ENCODE measurements at regions not wholly inside any gene's neighbourhood (a gene's known extent, or its start where the extent isn't known, plus 50 kb on each side); places are given as distances from the start of the nearest gene placed in this dataset.

DNA sequence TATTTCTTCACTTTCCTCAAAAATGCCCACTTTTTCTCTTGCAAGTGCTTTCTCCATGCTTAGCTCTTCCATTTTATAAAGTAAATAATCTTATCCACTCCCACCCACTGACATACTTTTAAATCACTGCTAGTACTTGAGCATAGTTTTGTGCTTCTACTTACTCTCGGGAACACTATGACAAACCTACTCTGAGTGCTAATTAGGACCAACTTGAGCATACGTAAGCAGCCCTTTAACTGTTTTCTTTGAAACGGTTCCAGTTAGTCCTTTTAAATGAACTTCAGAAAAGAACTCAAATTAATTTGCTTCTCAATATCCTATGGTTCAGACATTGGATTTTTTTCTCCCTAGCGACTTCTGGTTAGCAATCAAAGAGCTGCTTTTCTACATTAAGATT lies 280.0 kb upstream of the SOX2 start:
- intact Hi-C loops (cut with DNase I) = no loop called here
- H3K27me3 ChIP-seq = no peaks in the 10 kb centered on the region
- ATAC-seq = no peak
- FAIRE-seq = no peak
- no peaks in the 10 kb centered on the region for H3K9me3 ChIP-seq
- DNase-seq = no peak
- no peaks in the 10 kb centered on the region for H3K36me3 ChIP-seq
- no peaks in the 10 kb centered on the region for H3K4me1 ChIP-seq
- TF ChIP-seq CTCF (IDR thresholded peaks at IDR 0.05) = no peak
- no peak overlapping the region for H3K4me3 ChIP-seq
- H3K27ac ChIP-seq = no peak overlapping the region
- WGBS, 2 donors = 58 to 64% methylated on average over 4 of the region's 4 CpGs

DNA sequence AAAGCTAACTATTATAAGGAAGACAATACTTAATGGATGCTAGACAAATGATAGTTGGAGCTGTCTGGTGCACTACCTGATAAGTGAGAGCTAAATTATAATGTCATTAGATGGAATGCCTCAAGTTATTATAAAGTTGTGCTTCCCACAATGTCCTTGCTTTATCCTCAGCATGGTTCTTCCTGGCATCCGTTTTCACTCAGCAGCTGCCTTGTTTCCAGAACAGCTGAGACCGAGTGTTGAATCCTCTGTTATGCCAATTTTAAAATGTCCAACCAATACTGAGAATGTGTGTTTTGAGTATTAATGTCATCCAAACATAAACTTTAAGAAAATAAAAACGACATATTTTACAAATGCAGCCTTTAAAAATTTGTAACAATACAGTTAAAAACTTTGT lies 286.7 kb upstream of the SOX2 start:
- H3K36me3 ChIP-seq = no peaks in the 10 kb centered on the region
- H3K27me3 ChIP-seq = no peaks in the 10 kb centered on the region
- no peaks in the 10 kb centered on the region for H3K4me1 ChIP-seq
- no peaks in the 10 kb centered on the region for H3K9me3 ChIP-seq
- no peak overlapping the region for H3K27ac ChIP-seq
- WGBS, 2 donors = 26 to 35% methylated on average over 3 of the region's 3 CpGs
- TF ChIP-seq CTCF (IDR thresholded peaks at IDR 0.05) = no peak
- no peak for DNase-seq
- no peak for FAIRE-seq
- no peak overlapping the region for H3K4me3 ChIP-seq
- ATAC-seq = no peak
- intact Hi-C loops (cut with DNase I) = no loop called here

GRCh38 chr3:181418233-181418632 lies 293.5 kb upstream of the SOX2 start:
- no peak for FAIRE-seq
- no peaks in the 10 kb centered on the region for H3K36me3 ChIP-seq
- intact Hi-C loops (cut with DNase I) = no loop called here
- no peak overlapping the region for H3K27ac ChIP-seq
- WGBS, 2 donors = 20 to 30% methylated on average over 1 of the region's 1 CpG
- DNase-seq = no peak
- H3K27me3 ChIP-seq = no peaks in the 10 kb centered on the region
- no peaks in the 10 kb centered on the region for H3K4me1 ChIP-seq
- no peak overlapping the region for H3K4me3 ChIP-seq
- no peaks in the 10 kb centered on the region for H3K9me3 ChIP-seq
- ATAC-seq = no peak
- no peak for TF ChIP-seq CTCF (IDR thresholded peaks at IDR 0.05)

DNA sequence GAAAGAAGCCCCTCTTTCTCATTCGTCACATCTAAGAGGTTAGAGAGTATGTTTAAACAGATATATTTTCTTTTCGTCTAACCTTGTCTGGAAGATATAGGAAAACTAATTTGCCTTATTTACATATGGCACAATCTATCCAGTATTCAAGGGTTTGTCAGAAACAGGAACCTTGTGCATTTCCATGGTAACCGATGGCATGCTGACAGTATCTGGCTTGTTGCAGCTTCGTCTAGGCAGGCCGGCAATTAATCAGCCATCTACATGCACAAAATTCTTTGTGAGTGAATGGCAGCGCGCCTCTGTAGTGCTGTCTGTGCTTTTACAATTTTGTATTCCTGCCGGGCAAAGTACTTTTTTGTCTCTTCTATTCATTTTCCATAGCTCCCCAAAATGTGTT lies 294.0 kb upstream of the SOX2 start:
- no peak for FAIRE-seq

DNA sequence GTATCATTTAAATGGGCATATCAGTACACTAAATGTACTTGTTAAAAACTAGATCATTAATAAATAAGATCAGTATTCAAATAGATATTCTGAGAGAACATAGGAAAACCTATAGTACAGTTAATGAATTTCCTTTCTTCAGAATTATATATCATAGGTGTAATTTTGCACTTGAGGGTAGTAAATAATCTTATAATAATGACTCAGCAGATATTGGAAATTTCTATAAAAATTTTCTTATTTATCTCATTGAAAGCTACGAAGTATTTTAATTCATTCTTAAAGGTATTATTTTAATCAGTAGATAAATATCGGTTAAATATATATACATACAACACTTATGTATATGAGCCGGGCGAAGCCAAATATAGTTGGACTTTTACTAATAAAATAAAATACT lies 300.9 kb upstream of the SOX2 start:
- FAIRE-seq = no peak
- intact Hi-C loops (cut with DNase I) = no loop called here

More for the DNA sequence above, 294.0 kb upstream of the SOX2 start:
- Histone ChIP-seq H3K4me3 (no peak overlapping the region), H3K9me3 (no peaks in the 10 kb centered on the region), H3K4me1 (no peaks in the 10 kb centered on the region), H3K27me3 (no peaks in the 10 kb centered on the region), H3K27ac (no peak overlapping the region), H3K36me3 (no peaks in the 10 kb centered on the region)
- intact Hi-C loops (cut with DNase I) = no loop called here
- DNase-seq (no peak), ATAC-seq (no peak)
- TF ChIP-seq CTCF (IDR thresholded peaks at IDR 0.05) = no peak
- WGBS, 2 donors = 26 to 31% methylated on average over 8 of the region's 8 CpGs

More for the DNA sequence above, 300.9 kb upstream of the SOX2 start:
- no peak for TF ChIP-seq CTCF (IDR thresholded peaks at IDR 0.05)
- Histone ChIP-seq H3K4me1 (no peaks in the 10 kb centered on the region), H3K27ac (no peak overlapping the region), H3K27me3 (no peaks in the 10 kb centered on the region), H3K36me3 (no peaks in the 10 kb centered on the region), H3K4me3 (no peak overlapping the region), H3K9me3 (no peaks in the 10 kb centered on the region)
- 80 to 88% methylated on average over 4 of the region's 4 CpGs for WGBS, 2 donors
- no peak for ATAC-seq
- no peak for DNase-seq
